Hepatocyte (in vitro differentiated cells): ENCODE measurements at regions not wholly inside any gene's neighbourhood (a gene's known extent, or its start where the extent isn't known, plus 50 kb on each side); places are given as distances from the start of the nearest gene placed in this dataset.

ENCODE experiments used
- DNase-seq: peaks from one replicate; pipeline ENCODE4 v3.0.0-alpha.2; 2016; ENCODE audit warnings: low spot score
- H2AFZ ChIP-seq: fragments of 200-600 bp; sonication (generic); 2 replicates; pipeline ENCODE4 v1.6.0; 2016; ENCODE audit warnings: antibody characterized with exemption, mild to moderate bottlenecking
- H3K27ac ChIP-seq: fragments of 200-600 bp; sonication (generic); 2 replicates; pipeline ENCODE4 v1.5.1; 2016; ENCODE audit warnings: mild to moderate bottlenecking
- H3K27me3 ChIP-seq: fragments of 200-600 bp; sonication (generic); 2 replicates; pipeline ENCODE4 v1.6.1; 2016
- H3K36me3 ChIP-seq: fragments of 200-600 bp; sonication (generic); replicated peaks from 2 replicates; pipeline ENCODE4 v1.5.1; 2016; ENCODE audit warnings: low read depth; ENCODE audit not compliant: insufficient read depth
- H3K4me1 ChIP-seq: fragments of 200-600 bp; sonication (generic); 2 replicates; pipeline ENCODE4 v1.5.1; 2016; ENCODE audit warnings: mild to moderate bottlenecking, moderate library complexity; ENCODE audit not compliant: insufficient read depth
- H3K4me2 ChIP-seq: fragments of 200-600 bp; sonication (generic); 2 replicates; pipeline ENCODE4 v1.6.0; 2016
- H3K4me3 ChIP-seq: fragments of 200-600 bp; sonication (generic); 2 replicates; pipeline ENCODE4 v1.5.1; 2016; ENCODE audit warnings: mild to moderate bottlenecking
- H3K79me2 ChIP-seq: fragments of 200-600 bp; sonication (generic); 2 replicates; pipeline ENCODE4 v1.6.0; 2017; ENCODE audit warnings: mild to moderate bottlenecking
- H3K9me2 ChIP-seq: fragments of 200-600 bp; sonication (generic); replicated peaks from 2 replicates; pipeline ENCODE4 v1.6.0; 2017; ENCODE audit warnings: mild to moderate bottlenecking; ENCODE audit not compliant: insufficient read depth
- H3K9me3 ChIP-seq: fragments of 200-600 bp; sonication (generic); 2 replicates; pipeline ENCODE4 v1.5.1; 2016; ENCODE audit warnings: low read depth, mild to moderate bottlenecking
- H4K20me1 ChIP-seq: fragments of 200-600 bp; sonication (generic); 2 replicates; pipeline ENCODE4 v1.6.0; 2016; ENCODE audit warnings: mild to moderate bottlenecking; ENCODE audit not compliant: insufficient read depth, poor library complexity, severe bottlenecking
- EZH2 ChIP-seq: fragments of 200-600 bp; sonication (generic); IDR thresholded peaks from 2 replicates; pipeline ENCODE4 v1.6.1; 2016; ENCODE audit warnings: antibody characterized with exemption, mild to moderate bottlenecking, borderline replicate concordance
- EZH2phosphoT487 ChIP-seq: fragments of 200-600 bp; sonication (generic); IDR thresholded peaks from one replicate; pipeline ENCODE4 v1.6.1; 2018; ENCODE audit warnings: antibody characterized with exemption, mild to moderate bottlenecking, low read depth, moderate library complexity; ENCODE audit not compliant: unreplicated experiment, severe bottlenecking
- WGBS: methylation state at CpG from one replicate; pipeline ENCODE4 v1.1.6; 2016; ENCODE audit warnings: low lambda C conversion rate; ENCODE audit errors: missing lambda C conversion rate; 5-methylcytosine and 5-hydroxymethylcytosine counted together
- TF ChIP-seq, protein P1 (sequence below): fragments of 200-600 bp; sonication (generic); IDR thresholded peaks from 2 replicates; pipeline ENCODE4 v1.5.1; 2016; ENCODE audit warnings: antibody characterized with exemption, mild to moderate bottlenecking; ENCODE audit not compliant: poor library complexity

DNA sequence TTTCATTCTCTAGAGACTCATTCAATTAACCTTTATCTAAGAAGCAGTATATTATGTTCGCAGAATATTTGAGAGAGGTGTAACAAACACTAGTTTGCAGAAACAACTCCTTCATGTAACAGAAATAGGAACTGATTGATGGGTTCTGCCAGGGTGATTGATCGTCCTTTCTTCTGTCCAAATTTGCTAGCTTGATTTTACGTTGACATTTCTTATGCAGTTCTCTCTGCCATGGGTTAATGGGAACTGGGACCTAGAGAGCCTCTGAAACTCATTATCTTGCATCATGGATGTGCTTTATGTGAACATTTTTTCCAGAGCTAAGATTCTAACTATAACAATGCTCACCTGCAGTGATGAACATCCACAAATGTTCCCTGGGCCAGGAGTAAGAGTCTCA is 107.0 kb downstream of the SLC24A2 start:
- DNase-seq = no peak
- Histone ChIP-seq H3K4me3 (no peak overlapping the region), H4K20me1 (no peaks in the 10 kb centered on the region), H3K27ac (no peak overlapping the region), H3K27me3 (no peaks in the 10 kb centered on the region), H3K4me1 (no peaks in the 10 kb centered on the region), H3K36me3 (no peaks in the 10 kb centered on the region), H3K4me2 (no peak overlapping the region), H3K9me2 (no peaks in the 10 kb centered on the region), H3K79me2 (no peaks in the 10 kb centered on the region), H3K9me3 (no peaks in the 10 kb centered on the region), H2AFZ (no peak overlapping the region)
- TF ChIP-seq EZH2phosphoT487 = no peak
- TF ChIP-seq, protein P1, sequence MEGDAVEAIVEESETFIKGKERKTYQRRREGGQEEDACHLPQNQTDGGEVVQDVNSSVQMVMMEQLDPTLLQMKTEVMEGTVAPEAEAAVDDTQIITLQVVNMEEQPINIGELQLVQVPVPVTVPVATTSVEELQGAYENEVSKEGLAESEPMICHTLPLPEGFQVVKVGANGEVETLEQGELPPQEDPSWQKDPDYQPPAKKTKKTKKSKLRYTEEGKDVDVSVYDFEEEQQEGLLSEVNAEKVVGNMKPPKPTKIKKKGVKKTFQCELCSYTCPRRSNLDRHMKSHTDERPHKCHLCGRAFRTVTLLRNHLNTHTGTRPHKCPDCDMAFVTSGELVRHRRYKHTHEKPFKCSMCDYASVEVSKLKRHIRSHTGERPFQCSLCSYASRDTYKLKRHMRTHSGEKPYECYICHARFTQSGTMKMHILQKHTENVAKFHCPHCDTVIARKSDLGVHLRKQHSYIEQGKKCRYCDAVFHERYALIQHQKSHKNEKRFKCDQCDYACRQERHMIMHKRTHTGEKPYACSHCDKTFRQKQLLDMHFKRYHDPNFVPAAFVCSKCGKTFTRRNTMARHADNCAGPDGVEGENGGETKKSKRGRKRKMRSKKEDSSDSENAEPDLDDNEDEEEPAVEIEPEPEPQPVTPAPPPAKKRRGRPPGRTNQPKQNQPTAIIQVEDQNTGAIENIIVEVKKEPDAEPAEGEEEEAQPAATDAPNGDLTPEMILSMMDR = no peak
- TF ChIP-seq EZH2 = no peak
- 83% methylated on average over 3 of the region's 3 CpGs for WGBS

DNA sequence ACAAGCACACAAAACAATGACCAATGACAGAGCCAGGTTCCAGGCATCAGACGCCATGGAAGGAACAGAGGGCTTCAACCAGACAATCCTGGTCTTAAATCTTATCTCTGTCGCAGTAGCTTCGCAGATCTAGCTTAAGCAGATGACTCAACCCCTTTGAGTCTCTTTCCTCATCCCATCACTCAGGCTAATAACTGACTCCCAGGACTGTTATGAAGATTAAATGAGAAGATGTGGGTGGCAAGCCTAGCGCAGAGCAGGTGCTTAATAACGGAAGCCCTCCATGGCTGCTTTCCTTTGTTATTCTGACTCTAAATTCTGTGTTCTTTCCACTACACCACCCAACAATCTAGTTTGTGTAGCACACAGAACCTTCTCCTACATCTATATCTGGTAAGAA is 110.9 kb downstream of the SLC24A2 start:
- no peak for TF ChIP-seq EZH2phosphoT487
- TF ChIP-seq, protein P1 = no peak
- no peak for TF ChIP-seq EZH2
- H3K4me1 ChIP-seq = no peaks in the 10 kb centered on the region
- H3K9me2 ChIP-seq = no peaks in the 10 kb centered on the region
- H3K9me3 ChIP-seq = no peaks in the 10 kb centered on the region
- no peak overlapping the region for H3K27ac ChIP-seq
- H3K79me2 ChIP-seq = no peaks in the 10 kb centered on the region
- WGBS = 60% methylated on average over 5 of the region's 5 CpGs
- no peak for DNase-seq
- H3K4me2 ChIP-seq = no peak overlapping the region
- H2AFZ ChIP-seq = no peak overlapping the region
- no peak overlapping the region for H3K4me3 ChIP-seq
- H3K27me3 ChIP-seq = no peaks in the 10 kb centered on the region
- H4K20me1 ChIP-seq = no peaks in the 10 kb centered on the region
- no peaks in the 10 kb centered on the region for H3K36me3 ChIP-seq

DNA sequence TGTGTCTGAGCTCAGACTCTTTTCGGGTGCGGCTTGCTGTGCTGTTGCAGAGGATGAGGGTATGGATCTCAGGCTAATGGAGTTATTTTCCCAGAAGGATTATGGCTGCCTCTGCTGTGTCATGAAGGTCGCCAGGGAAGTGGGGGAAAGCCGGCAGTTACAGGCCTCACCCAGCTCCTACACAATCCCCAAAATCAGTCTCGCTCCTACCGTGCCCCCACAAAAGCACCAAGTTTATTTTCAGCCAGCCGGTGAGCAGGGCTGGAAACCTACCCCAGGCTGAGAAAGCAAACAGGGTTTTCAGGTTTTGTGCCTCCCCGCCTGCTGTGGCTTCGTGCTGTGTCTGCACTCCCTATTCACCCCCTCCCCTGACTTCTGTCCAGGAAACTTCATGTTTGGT is 113.3 kb downstream of the SLC24A2 start:
- no peaks in the 10 kb centered on the region for H4K20me1 ChIP-seq
- no peaks in the 10 kb centered on the region for H3K9me3 ChIP-seq
- H3K27me3 ChIP-seq = no peaks in the 10 kb centered on the region
- H3K36me3 ChIP-seq = no peaks in the 10 kb centered on the region
- DNase-seq = no peak
- TF ChIP-seq EZH2 (no peak), EZH2phosphoT487 (no peak)
- TF ChIP-seq, protein P1 = no peak
- no peak overlapping the region for H3K27ac ChIP-seq
- no peak overlapping the region for H3K4me2 ChIP-seq
- 79% methylated on average over 9 of the region's 9 CpGs for WGBS
- no peaks in the 10 kb centered on the region for H3K9me2 ChIP-seq
- no peak overlapping the region for H2AFZ ChIP-seq
- H3K4me1 ChIP-seq = no peaks in the 10 kb centered on the region
- no peak overlapping the region for H3K4me3 ChIP-seq
- no peaks in the 10 kb centered on the region for H3K79me2 ChIP-seq

DNA sequence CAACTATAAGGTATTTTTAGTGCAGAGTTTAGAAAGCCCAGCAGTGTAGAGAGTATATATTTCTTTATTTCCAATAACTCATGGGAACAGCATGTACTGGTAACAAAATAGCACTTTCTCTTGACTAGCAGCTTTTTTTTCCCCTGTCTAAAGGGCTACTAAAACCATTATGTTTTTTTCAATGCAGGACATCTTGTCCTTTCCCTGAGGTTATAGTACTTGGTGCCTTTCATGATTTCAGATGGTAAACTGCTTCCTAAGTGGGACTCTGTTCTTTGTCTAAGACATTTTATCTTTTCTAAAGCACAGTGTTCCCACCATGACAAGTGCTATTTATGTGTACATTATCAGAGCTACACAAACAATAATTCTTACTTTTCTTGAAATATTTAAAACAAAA is 122.3 kb downstream of the SLC24A2 start:
- Histone ChIP-seq H3K4me1 (no peaks in the 10 kb centered on the region), H3K79me2 (no peaks in the 10 kb centered on the region), H3K4me2 (no peak overlapping the region), H2AFZ (no peak overlapping the region), H3K4me3 (no peak overlapping the region), H3K9me3 (no peaks in the 10 kb centered on the region), H3K27me3 (no peaks in the 10 kb centered on the region), H3K36me3 (no peaks in the 10 kb centered on the region), H3K27ac (no peak overlapping the region), H3K9me2 (no peaks in the 10 kb centered on the region), H4K20me1 (no peaks in the 10 kb centered on the region)
- no peak for DNase-seq
- no peak for TF ChIP-seq EZH2
